ENCODE measurements at regions not wholly inside any gene's neighbourhood (a gene's known extent, or its start where the extent isn't known, plus 50 kb on each side); places are given as distances from the start of the nearest gene placed in this dataset.

GRCh38 chr11:70631624-70632047 lies 233.3 kb downstream of the CTTN start:
- DNase-seq = no peak

GRCh38 chr11:70633610-70634009 lies 235.3 kb downstream of the CTTN start:
- no peak for DNase-seq

GRCh38 chr11:70636659-70637058 lies 238.3 kb downstream of the CTTN start:
- no peak for DNase-seq

- no peak for DNase-seq
Measured at GRCh38 chr11:70637186-70637800, 239.0 kb downstream of the CTTN start.

GRCh38 chr11:70637949-70638583 lies 239.7 kb downstream of the CTTN start:
- DNase-seq = no peak

- DNase-seq = no peak
Measured at GRCh38 chr11:70640408-70640807, 242.1 kb downstream of the CTTN start.

GRCh38 chr11:70641369-70641768 lies 243.0 kb downstream of the CTTN start:
- no peak for DNase-seq

GRCh38 chr11:70642266-70642665 lies 243.9 kb downstream of the CTTN start:
- DNase-seq = no peak

GRCh38 chr11:70643642-70644041 lies 245.3 kb downstream of the CTTN start:
- no peak for DNase-seq

GRCh38 chr11:70644343-70645060 lies 246.2 kb downstream of the CTTN start:
- DNase-seq = no peak

- DNase-seq = no peak
Measured at GRCh38 chr11:70645537-70645936, 247.2 kb downstream of the CTTN start.

- DNase-seq = no peak
Measured at GRCh38 chr11:70646272-70647049, 248.1 kb downstream of the CTTN start.

GRCh38 chr11:70647188-70648166 lies 249.1 kb downstream of the CTTN start:
- DNase-seq = no peak

- peak; percentile 15 for DNase-seq
Measured at GRCh38 chr11:70650075-70650909, 252.0 kb downstream of the CTTN start.

GRCh38 chr11:70651031-70651430 lies 252.7 kb downstream of the CTTN start:
- DNase-seq = no peak

- no peak for DNase-seq
Measured at GRCh38 chr11:70654016-70654415, 255.7 kb downstream of the CTTN start.

GRCh38 chr11:70655816-70656215 lies 257.5 kb downstream of the CTTN start:
- no peak for DNase-seq

GRCh38 chr11:70656252-70656651 lies 257.9 kb downstream of the CTTN start:
- no peak for DNase-seq

- no peak for DNase-seq
Measured at GRCh38 chr11:70660059-70660888, 261.9 kb downstream of the CTTN start.

GRCh38 chr11:70660889-70661197 lies 262.5 kb downstream of the CTTN start:
- DNase-seq = no peak

All from CD4-positive, alpha-beta T cell treated with Interleukin-12 subunit alpha and Interleukin-12 subunit beta, for 1 hour (primary cell).